Fibroblast of the aortic adventitia (primary cell): ENCODE measurements at regions not wholly inside any gene's neighbourhood (a gene's known extent, or its start where the extent isn't known, plus 50 kb on each side); places are given as distances from the start of the nearest gene placed in this dataset.
A peak's percentile ranks its signal among the peaks of the same experiment; 100 is the strongest.

Source experiments
- DNase-seq: peaks from one replicate; pipeline ENCODE4 v3.0.0-alpha.2; 2010; ENCODE audit warnings: low read depth
- H3K4me3 ChIP-seq: 2 replicates; pipeline ENCODE4 v1.5.1; 2011; ENCODE audit warnings: low read depth, mild to moderate bottlenecking, control low read depth, low read length, moderate library complexity
- CTCF ChIP-seq: IDR thresholded peaks from 2 replicates; pipeline ENCODE4 v1.5.1; 2011; ENCODE audit warnings: mild to moderate bottlenecking, low read length, control low read depth, inconsistent platforms; ENCODE audit not compliant: insufficient read depth

- peak; percentile 73 for DNase-seq
- TF ChIP-seq CTCF: no peak
- H3K4me3 ChIP-seq: no peak overlapping the region
Measured at GRCh38 chr5:110957934-110958333, 113.6 kb upstream of the TSLP start.

GRCh38 chr5:110963495-110963894 lies 108.0 kb upstream of the TSLP start:
- no peak for TF ChIP-seq CTCF
- no peak overlapping the region for H3K4me3 ChIP-seq
- DNase-seq: no peak

- DNase-seq: peak; percentile 69
- H3K4me3 ChIP-seq: no peak overlapping the region
- TF ChIP-seq CTCF: no peak
Measured at GRCh38 chr5:110965773-110966581, 105.5 kb upstream of the TSLP start.

- peak; percentile 4 for DNase-seq
- no peak for TF ChIP-seq CTCF
- no peak overlapping the region for H3K4me3 ChIP-seq
Measured at GRCh38 chr5:110968246-110969005, 103.1 kb upstream of the TSLP start.

GRCh38 chr5:110969502-110969901 lies 102.0 kb upstream of the TSLP start:
- DNase-seq: no peak
- TF ChIP-seq CTCF: no peak
- H3K4me3 ChIP-seq: no peak overlapping the region

- TF ChIP-seq CTCF: no peak
- no peak overlapping the region for H3K4me3 ChIP-seq
- DNase-seq: no peak
Measured at GRCh38 chr5:110973510-110973909, 98.0 kb upstream of the TSLP start.
